Kidney tubule cell (primary cell): ENCODE measurements at regions not wholly inside any gene's neighbourhood (a gene's known extent, or its start where the extent isn't known, plus 50 kb on each side); places are given as distances from the start of the nearest gene placed in this dataset.
"Not testable (repeated sequence)": the region's sequence is repeated elsewhere in the genome, so short reads cannot be mapped to it uniquely, and the experiment has no call there.

Source experiments
- DNase-seq: peaks from one replicate; pipeline ENCODE4 v3.0.0-alpha.2; 2018; ENCODE audit warnings: low spot score

DNA sequence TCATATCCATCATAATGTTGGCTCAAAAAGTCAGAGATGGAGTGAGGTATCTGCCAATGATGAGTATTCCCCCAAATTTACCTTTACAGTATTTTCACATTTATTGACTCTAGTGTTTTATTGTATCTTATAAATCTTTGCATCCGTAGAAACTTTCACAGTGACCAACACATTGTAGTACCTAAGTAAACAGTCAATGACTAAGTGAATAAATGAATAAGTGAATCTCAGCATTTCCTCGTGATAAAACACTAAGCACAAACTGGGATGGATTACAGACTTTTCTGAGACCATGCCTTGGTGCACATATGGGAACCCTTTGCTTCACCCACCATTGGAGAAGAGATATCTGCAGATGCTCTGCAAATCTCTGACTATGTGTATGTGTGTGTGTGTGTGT, 429.9 kb downstream of the NR4A2 start:
- no peak for DNase-seq

GRCh38 chr2:155895016-155895415, 437.5 kb downstream of the NR4A2 start:
- no peak for DNase-seq

DNA sequence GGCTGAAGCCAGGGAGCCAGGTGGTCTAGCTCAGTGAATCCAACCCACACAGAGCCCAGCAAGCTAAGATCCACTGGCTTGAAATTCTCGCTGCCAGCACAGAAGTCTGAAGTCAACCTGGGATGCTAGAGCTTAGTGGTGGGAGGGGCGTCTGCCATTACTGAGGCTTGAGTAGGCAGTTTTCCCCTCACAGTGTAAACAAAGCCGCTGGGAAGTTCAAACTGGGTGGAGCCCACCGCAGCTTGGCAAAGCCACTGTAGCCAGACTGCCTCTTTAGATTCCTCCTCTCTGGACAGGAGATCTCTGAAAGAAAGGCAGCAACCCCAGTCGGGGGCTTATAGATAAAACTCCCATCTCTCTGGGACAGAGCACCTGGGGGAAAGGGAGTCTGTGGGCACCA, 452.1 kb downstream of the NR4A2 start:
- not testable (repeated sequence) for DNase-seq

- DNase-seq: peak; percentile 50
Measured at GRCh38 chr2:155879900-155880299, 452.6 kb downstream of the NR4A2 start.

GRCh38 chr2:155872396-155872795, 460.1 kb downstream of the NR4A2 start:
- DNase-seq: no peak

DNA sequence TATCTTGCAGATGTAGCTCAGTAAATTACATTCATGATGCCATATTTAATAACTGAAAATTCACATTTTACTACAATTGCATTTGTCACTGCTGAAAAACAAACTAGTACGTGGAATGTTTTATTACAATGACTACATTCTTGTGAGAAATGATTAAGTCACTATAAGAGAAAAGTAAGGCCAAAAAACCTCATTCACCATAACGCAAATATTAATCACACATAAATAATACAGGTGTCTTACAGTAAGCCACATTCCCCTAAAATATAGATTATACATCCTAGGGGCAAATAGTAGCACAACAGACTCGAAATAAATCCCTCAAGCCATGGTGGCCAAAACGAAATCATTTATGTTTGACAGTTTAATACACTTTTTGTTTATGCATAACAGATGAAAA, 460.6 kb downstream of the NR4A2 start:
- no peak for DNase-seq

DNA sequence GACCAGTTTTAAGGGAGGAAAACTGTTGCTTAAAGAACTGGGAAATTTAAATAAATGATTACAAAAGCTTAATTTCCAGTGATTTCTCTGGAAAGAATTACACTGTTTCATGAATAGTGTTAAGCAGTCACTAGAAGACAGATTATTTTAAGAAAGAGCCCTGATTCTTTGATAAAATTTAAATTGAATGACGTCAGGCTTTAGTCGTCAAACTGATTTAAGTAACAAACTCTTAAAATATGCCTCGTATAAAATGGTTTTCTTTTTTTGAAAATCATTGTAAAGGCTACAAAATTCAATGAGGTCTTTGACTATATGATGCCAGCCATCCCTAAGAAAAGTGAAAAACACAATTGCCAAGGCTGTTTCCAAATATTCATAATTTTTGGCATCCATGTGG, 465.0 kb downstream of the NR4A2 start:
- no peak for DNase-seq

- DNase-seq: no peak
Measured at GRCh38 chr2:155866477-155866876, 466.0 kb downstream of the NR4A2 start.

DNA sequence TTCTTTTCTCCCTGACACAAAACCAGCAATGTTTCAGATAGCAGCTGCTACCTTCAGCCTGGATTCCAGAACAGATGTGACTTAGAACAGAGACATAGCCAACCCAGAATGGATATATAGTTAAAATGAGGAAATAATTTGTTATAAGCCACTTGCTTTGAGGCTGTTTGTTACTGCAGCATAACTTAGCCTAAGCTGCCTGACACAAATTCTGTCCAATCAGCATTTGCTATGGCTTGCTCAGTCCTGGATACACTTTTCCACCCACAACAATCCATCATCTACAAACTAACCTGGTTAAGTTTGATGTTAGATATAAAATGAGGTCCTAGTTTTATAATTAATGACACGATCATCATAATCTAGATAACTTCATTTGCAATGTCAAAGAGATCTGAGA, 480.4 kb downstream of the NR4A2 start:
- no peak for DNase-seq

- peak; percentile 25 for DNase-seq
Measured at GRCh38 chr2:155846259-155846658, 486.3 kb downstream of the NR4A2 start.

DNA sequence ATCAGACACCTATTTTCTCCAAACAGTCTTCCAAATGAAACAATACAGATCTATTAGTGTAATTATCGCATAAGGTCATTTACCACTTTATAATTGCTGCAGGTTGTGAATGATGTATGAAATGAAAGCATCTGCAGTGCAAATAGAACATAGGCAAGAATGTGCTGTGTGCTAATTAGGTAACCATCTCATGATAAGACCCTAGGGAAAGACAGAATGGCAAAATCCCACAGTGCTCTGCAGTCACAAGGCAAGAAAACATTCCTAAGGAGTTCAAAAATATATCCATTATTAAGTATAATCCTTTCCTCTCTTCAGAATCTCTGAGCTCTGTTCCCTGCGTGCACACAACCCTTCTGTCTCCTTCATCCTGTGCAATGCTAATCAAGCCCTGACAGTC, 488.1 kb downstream of the NR4A2 start:
- no peak for DNase-seq

- no peak for DNase-seq
Measured at GRCh38 chr2:155842103-155842502, 490.4 kb downstream of the NR4A2 start.

- no peak for DNase-seq
Measured at GRCh38 chr2:155841442-155841841, 491.1 kb downstream of the NR4A2 start.

DNA sequence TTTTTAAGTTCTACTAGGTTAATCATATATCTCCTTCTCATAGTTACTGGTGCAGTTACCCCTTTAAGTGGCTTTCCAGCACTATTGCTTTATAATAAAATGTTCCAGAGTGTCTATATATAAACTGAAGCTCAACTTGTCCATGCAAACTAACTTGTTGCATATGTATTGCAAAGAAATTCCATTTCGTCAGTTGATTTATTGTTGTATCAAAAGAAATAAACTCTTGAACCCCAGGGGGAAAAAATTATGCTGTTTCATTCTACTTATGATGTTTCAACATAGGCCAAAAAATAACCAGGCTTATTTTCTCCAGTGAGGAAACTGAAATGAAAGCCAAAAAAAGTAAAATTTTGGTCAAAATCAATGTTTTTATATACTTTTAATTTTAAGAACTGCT, 491.9 kb downstream of the NR4A2 start:
- no peak for DNase-seq

DNA sequence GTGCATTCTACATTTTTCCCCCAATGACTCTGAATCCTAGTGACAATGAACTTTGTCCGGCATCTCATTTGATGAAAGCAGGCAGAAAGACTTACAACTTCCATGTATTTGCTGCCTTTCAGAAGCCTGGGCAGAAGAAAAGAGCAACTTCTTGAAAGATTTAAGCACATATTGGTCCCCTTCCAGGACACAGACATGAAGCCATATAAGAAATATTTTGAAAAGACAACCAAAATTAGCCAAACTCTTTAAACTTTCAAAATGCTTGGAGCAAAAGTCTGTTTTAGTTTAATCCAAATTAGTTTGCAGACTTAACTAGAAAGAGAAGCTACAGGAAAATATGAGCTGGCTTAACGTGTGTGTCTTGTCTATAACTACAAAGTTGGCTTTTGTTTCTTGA, 492.5 kb downstream of the NR4A2 start:
- DNase-seq: no peak

DNA sequence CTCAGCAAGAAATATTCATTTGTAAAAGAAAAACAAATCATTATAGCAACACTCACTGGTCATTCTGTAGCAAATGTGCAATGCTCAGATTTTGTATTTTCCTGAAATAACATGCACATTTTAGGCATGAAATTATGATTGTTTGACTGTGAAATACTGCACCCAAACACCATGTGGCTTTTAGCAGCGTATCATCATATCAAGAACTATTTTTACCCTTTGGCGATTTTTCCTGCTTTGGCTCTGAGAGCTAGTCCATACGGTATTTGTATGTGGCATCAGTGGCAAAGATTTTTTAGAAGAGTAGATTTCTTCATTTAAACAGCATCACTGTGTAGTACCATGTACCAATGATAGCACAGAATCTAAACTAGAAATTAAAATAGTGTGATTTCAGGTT, 493.1 kb downstream of the NR4A2 start:
- no peak for DNase-seq

GRCh38 chr2:155836439-155836838, 496.1 kb downstream of the NR4A2 start:
- no peak for DNase-seq

DNA sequence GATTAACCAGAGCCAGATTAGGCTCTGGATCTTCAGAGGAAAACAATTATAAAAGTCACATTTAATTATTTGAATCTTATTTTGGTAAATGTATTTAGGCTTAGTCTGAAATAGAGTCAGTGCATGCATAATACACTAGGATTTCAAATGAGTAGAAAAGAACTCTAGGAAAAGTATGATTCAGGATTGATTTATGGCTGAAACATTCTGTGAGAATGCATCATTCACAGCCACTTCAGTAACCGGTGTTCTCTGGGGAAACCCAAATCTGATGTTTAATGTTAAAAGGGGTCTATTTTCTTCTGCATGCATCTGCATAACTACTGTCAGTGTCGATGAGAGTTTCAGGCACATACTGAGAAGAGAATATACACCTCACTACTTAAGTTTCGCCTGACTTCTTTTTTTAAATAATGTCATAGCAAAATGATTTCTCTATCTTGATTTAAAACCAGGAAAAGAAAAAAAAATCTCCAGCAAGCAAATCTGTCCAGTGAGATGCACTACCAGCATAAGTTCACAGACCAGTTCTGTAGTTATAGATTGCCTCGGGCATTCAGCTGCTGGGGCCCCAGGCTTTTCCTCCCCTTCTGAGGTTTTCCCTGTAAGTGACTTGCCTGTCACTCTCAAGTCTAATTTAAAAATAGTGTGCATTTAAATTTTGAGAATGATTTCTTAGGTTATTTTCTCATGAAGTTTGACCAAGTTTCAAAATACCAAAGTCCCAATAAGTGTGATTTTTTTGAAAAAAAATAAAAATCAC, 501.5 kb downstream of the NR4A2 start:
- DNase-seq: no peak

DNA sequence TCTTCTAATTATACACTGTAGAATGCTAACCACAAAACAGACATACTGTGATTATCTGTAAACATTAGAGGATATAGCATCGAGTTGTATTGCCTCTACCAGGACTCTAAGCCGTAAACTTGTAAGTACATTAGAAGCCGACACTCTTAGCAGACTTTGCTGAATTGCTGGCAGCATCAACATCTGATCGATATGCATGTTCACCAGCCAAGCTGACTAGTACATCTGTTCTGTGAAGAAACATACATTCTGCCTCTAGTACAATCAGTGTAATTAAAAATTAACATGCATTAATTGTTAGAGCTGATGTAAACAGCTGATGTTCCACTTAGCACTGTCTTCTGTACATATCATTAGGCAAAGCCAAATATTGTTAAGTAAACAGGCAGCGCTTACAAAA, 502.2 kb downstream of the NR4A2 start:
- no peak for DNase-seq

DNA sequence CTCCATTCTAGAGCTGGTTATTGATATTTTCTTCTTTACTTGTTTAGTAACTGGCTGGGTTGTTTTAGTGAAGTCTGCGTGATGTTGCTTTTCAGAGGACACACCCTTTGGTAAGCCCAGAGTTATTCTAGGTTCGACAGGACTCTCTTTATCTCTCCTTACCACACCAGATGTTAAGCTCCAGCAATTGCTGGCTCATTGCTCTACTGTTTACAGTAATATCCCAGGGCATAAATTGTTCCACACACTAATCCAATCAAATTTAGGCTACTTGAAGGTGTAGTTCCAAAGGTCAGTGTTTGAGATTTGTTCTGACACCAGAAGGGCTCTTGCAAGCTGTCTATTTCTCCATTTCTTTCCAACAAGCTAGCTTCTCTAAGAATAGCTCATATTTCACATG, 506.6 kb downstream of the NR4A2 start:
- no peak for DNase-seq

DNA sequence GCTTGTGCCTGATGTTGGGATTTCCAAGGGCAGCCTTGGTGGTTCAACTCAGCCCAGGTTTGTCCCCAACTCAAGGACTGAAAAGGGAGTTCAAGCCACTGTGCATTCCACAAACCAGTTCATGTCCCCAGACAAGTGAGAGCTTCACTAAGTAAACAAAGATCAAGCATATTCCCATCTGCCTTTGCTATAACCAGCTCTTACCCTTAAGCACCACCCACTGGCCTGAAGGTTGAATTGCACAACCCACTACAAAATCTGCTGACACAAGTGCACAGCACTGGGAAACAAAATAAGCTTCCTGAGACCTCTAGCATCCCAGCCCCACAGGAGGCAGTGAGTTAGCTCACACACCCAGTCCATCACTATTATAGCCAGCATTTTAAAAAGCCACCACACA, 516.7 kb downstream of the NR4A2 start:
- DNase-seq: peak; percentile 9

DNA sequence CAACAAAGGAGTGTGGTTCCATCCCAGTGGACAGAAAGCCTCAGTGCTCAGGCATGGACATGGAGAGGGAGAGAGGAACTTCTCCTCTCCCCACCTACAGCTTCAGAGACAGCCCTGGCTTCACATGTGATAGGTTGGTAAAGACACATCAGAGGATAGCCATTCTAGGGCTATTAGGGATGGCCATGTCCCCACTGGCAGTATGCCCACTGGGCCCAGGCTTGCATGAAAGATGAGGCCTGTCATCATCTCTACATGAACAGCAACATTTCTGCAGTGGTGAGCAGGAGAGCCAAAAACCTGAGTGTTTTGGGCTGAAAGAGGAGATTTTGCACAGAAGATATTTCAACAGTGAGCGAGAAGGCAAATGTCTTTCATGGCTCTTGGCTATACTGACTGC, 517.2 kb downstream of the NR4A2 start:
- no peak for DNase-seq

DNA sequence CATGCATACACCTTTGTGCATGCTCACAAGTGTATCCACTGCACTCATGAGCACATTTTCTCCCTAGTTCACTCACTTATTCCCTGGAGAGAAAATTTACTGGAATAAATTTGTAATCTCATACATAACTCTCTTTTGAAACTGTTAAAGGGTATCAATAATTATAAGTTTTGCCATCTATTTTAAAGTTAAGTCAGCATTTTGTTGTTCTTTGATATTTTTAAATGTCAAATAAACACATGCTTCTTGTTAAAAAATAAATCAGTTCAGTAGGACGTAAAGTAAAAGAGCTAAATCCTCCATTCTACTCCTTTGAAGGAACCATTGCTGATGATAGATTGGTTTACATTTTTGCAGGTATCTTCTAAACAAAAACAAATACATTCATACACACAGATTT, 522.1 kb downstream of the NR4A2 start:
- no peak for DNase-seq

GRCh38 chr2:155802888-155803287, 529.6 kb downstream of the NR4A2 start:
- no peak for DNase-seq

DNA sequence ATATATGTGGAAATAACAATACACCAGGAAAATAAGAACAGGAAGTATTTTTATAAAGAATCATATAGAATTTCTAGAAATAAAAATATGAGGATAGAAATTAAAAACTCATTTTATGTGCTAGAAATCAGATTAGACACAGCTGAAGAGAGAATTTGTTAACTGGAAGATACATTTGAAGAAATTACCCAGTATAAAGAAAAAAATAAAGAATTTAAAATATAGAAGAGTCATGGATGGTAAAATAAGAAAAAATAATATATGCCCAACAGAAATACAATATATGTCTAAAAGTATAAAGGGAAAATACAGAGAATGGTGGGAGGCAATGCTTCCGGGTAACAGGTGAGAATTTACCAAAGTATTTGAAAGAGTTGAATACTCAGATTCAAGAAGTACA, 539.9 kb downstream of the NR4A2 start:
- DNase-seq: no peak
